ENCODE measurements at regions not wholly inside any gene's neighbourhood (a gene's known extent, or its start where the extent isn't known, plus 50 kb on each side); places are given as distances from the start of the nearest gene placed in this dataset.

GRCh38 chr10:131549116-131549515 lies 237.6 kb upstream of the TCERG1L start:
- TF ChIP-seq GATA2 (IDR thresholded peaks at IDR 0.05; ENCODE audit: low read depth, low read length), result no peak
- TF ChIP-seq GATA3 (IDR thresholded peaks at IDR 0.05; ENCODE audit: low read depth, low read length), result no peak

Measured in SH-SY5Y (cell line).